Activated CD8-positive, alpha-beta T cell treated with anti-CD3 and anti-CD28 coated beads for 36 hours (primary cell): ENCODE measurements at regions not wholly inside any gene's neighbourhood (a gene's known extent, or its start where the extent isn't known, plus 50 kb on each side); places are given as distances from the start of the nearest gene placed in this dataset.
"Not testable (repeated sequence)": the region's sequence is repeated elsewhere in the genome, so short reads cannot be mapped to it uniquely, and the experiment has no call there.

Experiments used
- ATAC-seq: fragments of 200-7000 bp; cut with Tn5 transposase; one replicate; pipeline ENCODE4 v1.10.0; 2021; ENCODE audit warnings: mild to moderate bottlenecking, moderate library complexity
- CTCF ChIA-PET: fragments of 350-600 bp; sonication (Branson Sonifier 250); formaldehyde crosslinking; loops from one replicate; lab custom pipeline; 2021; ENCODE audit warnings: antibody characterized with exemption; lab: Charles Lee
- POLR2A ChIA-PET: fragments of 350-600 bp; sonication (Branson Sonifier 250); formaldehyde crosslinking; loops from one replicate; lab custom pipeline; 2021; ENCODE audit warnings: antibody characterized with exemption; lab: Charles Lee
- DNase-seq: peaks from one replicate; pipeline ENCODE4 v3.0.0-alpha.2; 2020
- H3K27ac Mint-ChIP-seq: one replicate; pipeline ENCODE4 v1.8.0; 2021; ENCODE audit warnings: mild to moderate bottlenecking, mixed read lengths
- H3K27me3 Mint-ChIP-seq: one replicate; pipeline ENCODE4 v1.8.0; 2021; ENCODE audit warnings: mixed read lengths
- H3K36me3 Mint-ChIP-seq: one replicate; pipeline ENCODE4 v1.8.0; 2021; ENCODE audit warnings: low read depth, mixed read lengths
- H3K4me1 Mint-ChIP-seq: one replicate; pipeline ENCODE4 v1.8.0; 2021; ENCODE audit warnings: low read depth, mixed read lengths
- H3K4me3 Mint-ChIP-seq: one replicate; pipeline ENCODE4 v1.8.0; 2021; ENCODE audit warnings: mild to moderate bottlenecking, moderate library complexity, mixed read lengths
- H3K9me3 Mint-ChIP-seq: one replicate; pipeline ENCODE4 v1.8.0; 2021; ENCODE audit warnings: mixed read lengths
- CTCF ChIP-seq: fragments of 200-600 bp; IDR thresholded peaks from one replicate; pipeline ENCODE4 v1.8.0; 2022; ENCODE audit warnings: antibody characterized with exemption, mild to moderate bottlenecking
- intact Hi-C: fragments of 100-400 bp; cut with micrococcal nuclease; formaldehyde crosslinking; loops from one replicate; pipeline ENCODE4 v1.10.0; 2022

GRCh38 chr16:47977802-47978201 is 178.0 kb downstream of the ABCC12 start:
- intact Hi-C loops: no loop called here

GRCh38 chr16:47976636-47977210 is 179.1 kb downstream of the ABCC12 start:
- Mint-ChIP-seq H3K36me3 (no peaks in the 10 kb centered on the region), H3K4me3 (no peak overlapping the region), H3K27ac (no peak overlapping the region), H3K27me3 (peaks cover 4% of the 10 kb centered on the region), H3K9me3 (no peaks in the 10 kb centered on the region), H3K4me1 (no peaks in the 10 kb centered on the region)
- DNase-seq: no peak
- intact Hi-C loops: no loop called here
- POLR2A ChIA-PET: no interaction called here
- no peak for ATAC-seq
- CTCF ChIA-PET: interaction anchor here (0.7 to 1.0 kb wide), 3 partner anchors 14 to 79 kb away, joined by 3 read pairs; no protein-coding TSS in a partner anchor
- TF ChIP-seq CTCF: no peak

More at GRCh38 chr16:47977802-47978201, 178.0 kb downstream of the ABCC12 start:
- no peak for ATAC-seq
- peaks cover 4% of the 10 kb centered on the region for H3K27me3 Mint-ChIP-seq
- no peaks in the 10 kb centered on the region for H3K36me3 Mint-ChIP-seq
- no peak overlapping the region for H3K4me3 Mint-ChIP-seq
- H3K27ac Mint-ChIP-seq: no peak overlapping the region
- H3K9me3 Mint-ChIP-seq: no peaks in the 10 kb centered on the region
- POLR2A ChIA-PET: no interaction called here
- no peaks in the 10 kb centered on the region for H3K4me1 Mint-ChIP-seq
- CTCF ChIA-PET: interaction anchor here (1.3 kb wide), 1 partner anchor 837 kb away, joined by 3 read pairs; no protein-coding TSS in a partner anchor
- no peak for TF ChIP-seq CTCF
- DNase-seq: no peak

GRCh38 chr16:47974971-47975370 is 180.8 kb downstream of the ABCC12 start:
- intact Hi-C loops, CTCF ChIA-PET: not testable (repeated sequence)

GRCh38 chr16:47973552-47973951 is 182.2 kb downstream of the ABCC12 start:
- no peaks in the 10 kb centered on the region for H3K4me1 Mint-ChIP-seq
- ATAC-seq (no peak), DNase-seq (no peak)
- no peaks in the 10 kb centered on the region for H3K36me3 Mint-ChIP-seq
- intact Hi-C loops: no loop called here
- H3K9me3 Mint-ChIP-seq: no peaks in the 10 kb centered on the region
- no peak overlapping the region for H3K27ac Mint-ChIP-seq
- POLR2A ChIA-PET: no interaction called here
- CTCF ChIA-PET: no interaction called here
- peaks cover 3% of the 10 kb centered on the region for H3K27me3 Mint-ChIP-seq
- H3K4me3 Mint-ChIP-seq: no peak overlapping the region
- no peak for TF ChIP-seq CTCF

More at GRCh38 chr16:47974971-47975370, 180.8 kb downstream of the ABCC12 start:
- H3K36me3 Mint-ChIP-seq, H3K9me3 Mint-ChIP-seq, H3K4me3 Mint-ChIP-seq, H3K27ac Mint-ChIP-seq, H3K4me1 Mint-ChIP-seq, POLR2A ChIA-PET, DNase-seq, H3K27me3 Mint-ChIP-seq, ATAC-seq: not testable (repeated sequence)

GRCh38 chr16:47972246-47972985 is 183.4 kb downstream of the ABCC12 start:
- no peak overlapping the region for H3K27ac Mint-ChIP-seq
- TF ChIP-seq CTCF: no peak
- ATAC-seq: no peak
- H3K4me3 Mint-ChIP-seq: no peak overlapping the region
- CTCF ChIA-PET: no interaction called here
- no peaks in the 10 kb centered on the region for H3K9me3 Mint-ChIP-seq
- no peaks in the 10 kb centered on the region for H3K36me3 Mint-ChIP-seq
- intact Hi-C loops: no loop called here
- H3K4me1 Mint-ChIP-seq: no peaks in the 10 kb centered on the region
- peaks cover 3% of the 10 kb centered on the region for H3K27me3 Mint-ChIP-seq
- DNase-seq: no peak
- POLR2A ChIA-PET: no interaction called here
